Chondrocyte (in vitro differentiated cells): ENCODE measurements at regions not wholly inside any gene's neighbourhood (a gene's known extent, or its start where the extent isn't known, plus 50 kb on each side); places are given as distances from the start of the nearest gene placed in this dataset.
A peak's percentile ranks its signal among the peaks of the same experiment; 100 is the strongest.

ENCODE experiments used
- DNase-seq: peaks from one replicate; pipeline ENCODE4 v3.0.0; 2021; ENCODE audit warnings: mixed read lengths, low spot score
- H3K27ac Mint-ChIP-seq: one replicate; pipeline ENCODE4 v1.8.0; 2021; ENCODE audit warnings: mild to moderate bottlenecking, moderate library complexity, mixed read lengths; ENCODE audit not compliant: unreplicated experiment
- H3K27me3 Mint-ChIP-seq: 2 replicates; pipeline ENCODE4 v1.8.0; 2021; ENCODE audit warnings: low read depth, mixed read lengths
- H3K36me3 Mint-ChIP-seq: 2 replicates; pipeline ENCODE4 v1.8.0; 2021; ENCODE audit warnings: low read depth, mixed read lengths
- H3K4me1 Mint-ChIP-seq: 2 replicates; pipeline ENCODE4 v1.8.0; 2021; ENCODE audit warnings: low read depth, mild to moderate bottlenecking, mixed read lengths
- H3K4me3 Mint-ChIP-seq: one replicate; pipeline ENCODE4 v1.8.0; 2021; ENCODE audit warnings: mild to moderate bottlenecking, moderate library complexity, mixed read lengths; ENCODE audit not compliant: unreplicated experiment
- H3K9me3 Mint-ChIP-seq: 2 replicates; pipeline ENCODE4 v1.8.0; 2021; ENCODE audit warnings: low read depth, mixed read lengths
- CTCF ChIP-seq: fragments of 200-600 bp; sonication (generic); IDR thresholded peaks from 2 replicates; pipeline ENCODE4 v1.5.0; 2021; ENCODE audit warnings: antibody characterized with exemption, mild to moderate bottlenecking, moderate library complexity

- no peaks in the 10 kb centered on the region for H3K27me3 Mint-ChIP-seq
- H3K9me3 Mint-ChIP-seq = no peaks in the 10 kb centered on the region
- H3K4me1 Mint-ChIP-seq = peaks cover 31% of the 10 kb centered on the region
- peak overlapping the region; percentile 77 for H3K4me3 Mint-ChIP-seq
- DNase-seq = no peak
- H3K27ac Mint-ChIP-seq = peak overlapping the region; percentile 39
- H3K36me3 Mint-ChIP-seq = no peaks in the 10 kb centered on the region
- no peak for TF ChIP-seq CTCF
Measured at GRCh38 chr13:33349288-33349985, 63.9 kb upstream of the STARD13 start.

GRCh38 chr13:33349986-33350826, 64.7 kb upstream of the STARD13 start:
- no peaks in the 10 kb centered on the region for H3K27me3 Mint-ChIP-seq
- DNase-seq = no peak

GRCh38 chr13:33351319-33351718, 65.8 kb upstream of the STARD13 start:
- H3K9me3 Mint-ChIP-seq = no peaks in the 10 kb centered on the region
- H3K4me3 Mint-ChIP-seq = peak overlapping the region; percentile 85
- H3K27ac Mint-ChIP-seq = peak overlapping the region; percentile 85
- peaks cover 31% of the 10 kb centered on the region for H3K4me1 Mint-ChIP-seq
- no peak for DNase-seq
- peak; percentile 54 for TF ChIP-seq CTCF
- H3K36me3 Mint-ChIP-seq = no peaks in the 10 kb centered on the region
- H3K27me3 Mint-ChIP-seq = no peaks in the 10 kb centered on the region

More at GRCh38 chr13:33349986-33350826, 64.7 kb upstream of the STARD13 start:
- H3K4me3 Mint-ChIP-seq = peak overlapping the region; percentile 85
- peaks cover 31% of the 10 kb centered on the region for H3K4me1 Mint-ChIP-seq
- peak overlapping the region; percentile 85 for H3K27ac Mint-ChIP-seq
- no peaks in the 10 kb centered on the region for H3K36me3 Mint-ChIP-seq
- no peaks in the 10 kb centered on the region for H3K9me3 Mint-ChIP-seq
- TF ChIP-seq CTCF = peak; percentile 11

GRCh38 chr13:33352041-33352440, 66.5 kb upstream of the STARD13 start:
- DNase-seq = no peak
- Mint-ChIP-seq H3K36me3 (no peaks in the 10 kb centered on the region), H3K9me3 (no peaks in the 10 kb centered on the region), H3K27me3 (no peaks in the 10 kb centered on the region), H3K4me3 (no peak overlapping the region), H3K4me1 (peaks cover 31% of the 10 kb centered on the region), H3K27ac (no peak overlapping the region)
- no peak for TF ChIP-seq CTCF

- H3K4me3 Mint-ChIP-seq = no peak overlapping the region
Measured at GRCh38 chr13:33352526-33352925, 67.0 kb upstream of the STARD13 start.

More at GRCh38 chr13:33352526-33352925, 67.0 kb upstream of the STARD13 start:
- no peak for TF ChIP-seq CTCF
- DNase-seq = no peak
- Mint-ChIP-seq H3K4me1 (peaks cover 31% of the 10 kb centered on the region), H3K27ac (no peak overlapping the region), H3K27me3 (no peaks in the 10 kb centered on the region), H3K9me3 (no peaks in the 10 kb centered on the region), H3K36me3 (no peaks in the 10 kb centered on the region)
